IPS-NIHi11 (cell line): ENCODE measurements at regions not wholly inside any gene's neighbourhood (a gene's known extent, or its start where the extent isn't known, plus 50 kb on each side); places are given as distances from the start of the nearest gene placed in this dataset.

ENCODE experiments used
- DNase-seq: peaks from one replicate; pipeline ENCODE4 v3.0.0; 2012; ENCODE audit warnings: mixed read lengths, low spot score

DNA sequence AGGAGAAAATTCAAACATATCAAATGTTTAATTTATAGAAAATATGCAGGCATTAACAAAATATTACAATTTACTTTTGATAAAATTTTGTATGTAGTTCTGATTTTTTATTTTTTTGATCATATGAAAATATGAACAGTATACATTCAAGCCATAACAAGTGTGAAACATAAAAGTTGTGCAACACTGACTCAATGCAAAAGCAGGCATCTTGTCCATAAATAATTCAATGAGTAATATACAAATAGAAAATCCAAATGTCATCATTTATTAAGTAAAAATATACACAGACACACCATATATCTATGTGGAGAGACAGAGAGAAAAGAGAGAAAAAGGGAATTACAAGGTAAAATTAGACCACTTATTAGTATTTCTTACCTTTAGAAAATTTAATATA, 1183.9 kb downstream of the SLITRK1 start:
- DNase-seq: no peak

DNA sequence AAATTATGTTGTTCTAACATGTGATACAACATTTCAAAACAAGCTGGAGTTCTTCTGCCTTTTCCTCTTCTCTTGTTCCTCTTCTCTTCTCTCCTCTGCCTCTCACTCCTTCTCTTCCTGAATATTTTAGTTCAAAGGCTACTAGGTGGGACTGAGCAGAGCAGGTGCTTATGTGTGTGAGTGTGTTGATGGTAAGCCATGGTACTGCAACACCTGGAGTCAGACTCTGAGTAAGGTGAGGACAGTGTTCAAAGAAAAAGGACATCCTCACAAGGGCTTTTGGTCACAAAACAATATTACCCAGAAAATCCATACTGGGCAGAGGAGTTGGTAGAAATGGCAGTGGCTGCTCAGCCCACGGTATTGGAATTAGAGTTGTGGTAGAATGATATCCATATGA, 1188.7 kb downstream of the SLITRK1 start:
- no peak for DNase-seq

DNA sequence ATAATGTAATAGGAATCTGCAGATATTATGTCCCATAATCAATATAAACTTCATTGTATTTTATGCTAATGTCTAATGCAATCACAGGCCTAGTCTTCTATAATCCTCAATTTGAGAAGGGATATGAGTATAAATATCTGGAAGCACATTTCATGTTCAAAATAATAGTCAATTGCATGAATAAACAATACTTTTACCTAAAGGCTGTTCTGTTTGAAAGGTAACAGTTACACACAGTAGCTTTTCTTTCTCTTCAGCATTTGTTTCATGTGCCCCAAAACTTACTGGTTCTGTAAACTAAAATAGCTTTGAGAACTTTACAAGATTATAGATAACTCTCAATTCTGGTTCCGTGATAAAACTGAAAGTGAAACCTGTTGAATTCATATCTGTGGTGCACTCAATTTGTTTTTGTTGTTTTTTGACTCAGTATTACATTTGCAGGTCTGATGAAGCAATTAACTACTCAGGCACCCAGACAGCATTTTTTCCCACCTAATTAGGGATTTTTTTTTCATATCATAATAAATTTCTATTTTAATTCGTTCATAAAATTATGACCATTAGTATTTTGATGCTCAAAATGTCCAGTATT, 1193.8 kb downstream of the SLITRK1 start:
- no peak for DNase-seq

DNA sequence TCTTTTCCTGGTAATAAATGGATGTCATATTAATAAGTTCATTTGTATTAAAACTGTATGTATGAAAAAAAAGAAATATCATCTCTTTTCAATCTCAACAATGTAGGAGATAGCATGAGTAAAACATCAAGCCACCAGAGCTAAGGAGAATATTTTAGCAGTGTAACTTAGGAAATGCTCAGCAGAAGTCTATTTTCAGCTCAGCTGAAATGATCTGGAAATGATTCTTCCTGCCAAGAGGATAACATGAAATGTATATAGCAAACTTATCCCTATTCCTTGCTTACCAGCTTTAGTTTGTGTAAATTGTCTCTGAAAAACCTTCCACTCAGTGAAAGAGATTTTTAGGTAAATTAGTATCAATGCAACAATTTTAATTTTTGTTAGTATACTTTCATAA, 1194.4 kb downstream of the SLITRK1 start:
- DNase-seq: no peak

DNA sequence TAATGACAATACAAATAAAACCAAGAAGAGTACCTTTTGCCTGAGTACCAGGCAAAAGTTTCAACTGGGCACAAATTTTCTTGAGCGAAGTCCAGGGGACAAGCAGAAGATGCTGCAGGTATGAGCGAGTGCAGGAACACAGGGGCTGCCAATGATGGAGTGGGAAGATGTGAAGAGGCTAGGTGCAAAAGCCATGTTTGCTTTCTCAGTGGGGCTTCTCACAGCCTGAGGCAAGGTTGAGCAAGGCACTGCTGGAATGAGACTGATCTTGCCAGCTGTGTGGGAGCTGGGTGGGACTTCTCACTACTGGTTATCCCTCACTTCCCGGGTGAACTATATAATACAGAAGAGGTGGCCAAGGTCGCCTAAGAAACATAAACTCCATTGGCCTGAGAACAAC, 1200.7 kb downstream of the SLITRK1 start:
- DNase-seq: peak; percentile 8

DNA sequence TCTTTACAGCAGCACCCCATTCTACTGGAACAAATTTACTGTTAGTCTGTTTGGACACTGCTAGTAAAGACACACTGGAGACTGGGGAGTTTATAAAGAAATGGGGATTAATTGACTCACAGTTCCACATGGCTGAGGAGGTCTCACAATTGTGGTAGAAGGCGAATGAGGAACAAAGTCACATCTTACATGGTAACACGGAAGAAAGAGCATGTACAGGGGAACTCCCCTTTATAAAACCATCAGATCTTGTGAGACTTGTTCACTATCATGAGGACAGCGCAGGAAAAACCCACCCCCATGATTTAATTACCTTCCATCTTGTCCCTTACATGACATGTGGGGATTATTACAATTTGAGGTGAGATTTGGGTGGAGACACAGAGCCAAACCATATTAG, 1204.2 kb downstream of the SLITRK1 start:
- no peak for DNase-seq

DNA sequence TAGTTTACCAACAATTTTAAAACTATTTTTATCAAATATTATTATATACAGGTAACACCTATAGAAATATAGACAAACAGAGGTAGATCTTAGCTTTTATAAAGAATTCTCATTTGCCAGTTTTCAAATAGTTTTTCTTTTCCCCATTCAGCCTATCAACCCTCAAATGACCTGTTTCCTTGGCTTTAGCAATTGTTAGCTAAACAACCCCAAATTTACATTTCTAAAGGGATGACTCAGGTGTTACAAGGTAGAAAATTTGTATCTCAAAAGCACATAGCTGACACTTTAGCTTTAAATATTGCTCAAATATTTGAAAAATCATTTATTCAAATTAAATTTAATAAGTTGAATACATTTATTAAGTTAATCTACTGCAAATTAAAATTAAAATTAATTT, 1207.2 kb downstream of the SLITRK1 start:
- peak; percentile 11 for DNase-seq

DNA sequence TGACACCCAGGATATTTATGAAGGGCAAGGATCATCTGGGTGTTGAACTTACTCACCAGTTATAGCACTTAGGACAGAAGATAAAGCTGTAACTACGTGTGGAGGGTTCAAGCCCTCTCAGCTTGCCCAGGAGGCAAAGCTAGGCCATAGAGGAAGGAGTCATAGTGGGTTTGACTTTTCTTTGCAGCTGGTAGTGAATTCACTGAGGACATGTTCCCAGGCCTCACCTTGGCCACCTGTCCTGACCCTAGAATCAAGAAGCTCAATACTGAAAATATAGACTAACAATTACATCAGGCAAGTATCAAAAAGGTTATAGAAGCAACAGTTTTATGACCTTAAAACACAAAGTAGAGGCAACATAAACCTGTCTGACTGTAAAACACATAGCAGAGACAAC, 1207.7 kb downstream of the SLITRK1 start:
- no peak for DNase-seq

DNA sequence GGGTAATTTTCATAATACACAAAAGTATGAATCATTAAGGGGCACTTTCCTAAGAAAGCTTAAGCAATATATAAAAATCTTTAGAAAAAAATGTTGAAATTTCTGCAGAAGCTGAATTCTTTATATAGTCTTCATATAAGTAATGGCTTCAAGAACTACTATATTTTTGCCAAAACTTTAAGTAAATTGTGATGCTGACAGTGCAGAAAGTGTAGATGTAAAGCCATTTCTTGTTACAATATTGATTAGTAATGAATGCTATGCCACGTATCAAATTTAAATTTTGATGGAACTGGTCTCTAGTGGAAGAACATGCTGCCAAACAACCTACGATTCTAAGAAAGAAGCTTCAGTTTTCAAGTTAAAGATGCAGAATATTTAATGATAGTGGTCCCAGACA, 1210.0 kb downstream of the SLITRK1 start:
- no peak for DNase-seq

DNA sequence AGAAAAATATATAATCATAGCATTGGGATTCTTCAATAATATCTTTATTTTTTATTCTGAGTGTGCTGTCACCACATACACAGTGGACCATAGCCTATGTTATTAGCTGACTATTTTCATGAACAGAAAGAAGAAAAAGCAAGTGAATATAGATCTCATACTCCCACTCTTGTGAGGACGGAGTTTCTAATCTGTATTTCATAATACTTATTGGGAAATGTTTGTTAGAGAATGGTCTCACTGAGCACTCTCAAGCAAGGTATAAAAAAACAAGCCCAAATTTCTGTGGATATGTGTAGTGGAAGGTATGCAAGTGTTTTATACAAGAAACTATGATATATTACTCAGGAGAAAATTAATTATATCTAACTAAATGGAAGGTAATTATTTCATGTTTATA, 1218.1 kb downstream of the SLITRK1 start:
- DNase-seq: no peak

DNA sequence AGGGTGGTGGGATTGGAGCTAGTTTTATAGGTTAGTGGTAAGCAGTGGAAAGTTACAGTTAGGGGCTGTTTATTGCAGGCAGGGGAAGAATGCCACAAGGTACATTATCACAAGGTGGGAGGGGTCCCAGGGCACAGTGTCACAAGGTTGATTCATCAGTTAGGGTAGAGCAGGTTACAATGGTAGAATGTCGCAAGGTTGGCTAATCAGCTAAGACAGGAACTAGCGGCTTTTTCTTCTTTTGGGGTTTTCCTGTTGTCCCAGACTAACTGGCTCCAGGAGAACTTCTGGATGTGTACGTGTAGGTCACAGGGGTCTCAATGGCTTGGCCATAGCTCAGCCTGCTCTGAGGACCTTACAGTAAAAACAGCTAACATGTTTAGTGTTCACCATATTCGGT, 1221.1 kb downstream of the SLITRK1 start:
- DNase-seq: no peak

DNA sequence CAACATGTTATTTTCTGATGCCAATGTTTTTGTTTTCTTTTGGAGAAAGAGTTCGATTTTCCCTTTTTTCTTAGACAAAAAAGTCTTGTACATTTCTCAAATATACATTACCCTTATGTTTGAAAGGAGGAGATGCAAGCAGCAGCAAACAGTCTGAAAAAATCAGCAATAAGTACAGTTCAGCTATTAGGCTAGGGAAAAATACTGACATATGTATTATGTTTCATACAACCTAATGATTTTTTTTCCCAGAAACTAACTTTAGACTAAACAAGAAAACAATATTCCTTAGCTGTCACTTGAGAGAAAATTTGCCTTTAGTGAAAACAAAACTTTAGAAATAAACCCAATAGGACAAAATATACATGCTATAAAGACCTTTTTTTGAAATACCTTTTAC, 1223.5 kb downstream of the SLITRK1 start:
- no peak for DNase-seq

DNA sequence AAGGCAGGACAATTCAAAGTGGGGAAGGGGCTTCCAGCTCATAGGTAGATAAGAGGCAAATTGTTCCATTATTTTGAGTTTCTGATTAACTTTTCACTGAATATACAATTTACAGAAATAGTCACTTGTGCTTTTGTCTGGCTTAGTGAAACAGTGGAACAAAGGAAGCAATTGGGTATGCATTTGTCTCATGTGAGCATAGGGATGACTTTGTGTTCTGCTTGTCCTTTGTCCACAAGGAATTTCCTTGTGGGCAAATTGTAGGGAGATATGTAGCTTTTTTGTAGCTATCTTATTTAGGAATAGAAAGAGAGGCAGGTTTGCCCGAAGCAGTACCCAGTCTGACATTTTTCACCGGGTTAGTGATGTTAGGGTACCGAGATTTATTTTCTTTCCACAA, 1224.8 kb downstream of the SLITRK1 start:
- DNase-seq: no peak

DNA sequence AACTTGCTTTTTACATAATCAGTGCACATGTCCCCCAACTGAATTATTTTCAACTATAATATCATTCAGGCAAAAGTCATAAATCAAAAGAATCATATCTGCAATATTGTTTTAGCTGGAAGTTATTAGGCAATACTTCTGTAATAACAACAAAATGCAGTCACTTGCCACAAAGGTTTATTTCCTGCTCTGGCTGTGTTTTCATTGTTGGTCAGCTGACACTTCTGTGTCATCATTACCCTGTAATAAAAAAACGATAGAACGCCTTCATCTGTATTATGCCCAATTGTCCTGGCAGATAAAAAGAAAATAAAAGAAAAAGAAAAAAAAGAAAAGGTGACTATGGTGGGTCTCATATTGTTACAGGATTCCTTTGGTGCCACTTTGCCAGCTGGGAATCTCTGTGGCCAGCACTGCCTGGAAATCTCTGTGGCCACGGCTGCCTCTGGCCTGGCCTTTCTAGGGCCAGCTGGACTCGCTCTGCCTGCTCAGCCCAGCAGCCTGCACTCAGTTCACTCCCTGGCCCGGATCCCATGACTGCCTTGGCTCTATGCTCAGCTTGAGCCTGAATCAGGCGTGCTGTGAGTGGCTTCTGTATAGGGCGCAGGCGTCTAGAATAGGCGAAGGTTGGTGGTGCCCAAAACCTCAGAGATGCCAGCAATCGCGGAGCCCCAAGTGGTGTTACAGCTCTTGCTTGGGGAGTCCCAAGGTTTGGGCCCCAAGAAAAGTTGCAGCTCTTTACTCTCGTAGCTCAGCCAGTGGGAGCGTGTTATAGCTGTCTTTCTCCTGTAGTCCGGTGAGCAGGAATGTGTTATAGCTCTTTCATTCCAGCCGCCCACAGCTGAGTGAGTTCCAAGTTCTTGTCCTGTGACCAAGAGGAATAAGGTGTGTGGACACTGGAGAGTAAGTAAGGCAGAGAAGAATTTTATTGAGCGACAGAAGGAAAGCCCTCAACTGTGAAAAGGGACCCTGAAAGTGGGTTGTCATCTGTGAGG, 1227.1 kb downstream of the SLITRK1 start:
- DNase-seq: no peak

DNA sequence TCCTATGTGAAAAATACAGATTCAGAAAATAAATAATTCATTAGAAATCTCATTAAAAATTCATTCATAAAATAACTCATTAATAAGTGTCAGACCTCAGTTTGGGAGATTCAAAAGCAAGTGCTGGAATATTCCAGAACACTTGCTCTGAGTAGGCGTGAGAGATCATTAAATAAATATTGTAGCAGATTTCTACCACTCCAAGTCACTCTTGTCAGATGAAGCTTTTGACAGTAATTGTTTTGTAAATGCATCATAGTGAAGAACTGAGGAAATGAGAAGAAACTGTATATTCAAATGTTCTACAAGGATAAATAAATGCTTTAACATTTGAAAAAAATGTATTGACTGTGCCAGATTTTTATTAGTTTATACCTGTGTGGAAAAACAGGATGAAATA, 1228.1 kb downstream of the SLITRK1 start:
- DNase-seq: no peak

DNA sequence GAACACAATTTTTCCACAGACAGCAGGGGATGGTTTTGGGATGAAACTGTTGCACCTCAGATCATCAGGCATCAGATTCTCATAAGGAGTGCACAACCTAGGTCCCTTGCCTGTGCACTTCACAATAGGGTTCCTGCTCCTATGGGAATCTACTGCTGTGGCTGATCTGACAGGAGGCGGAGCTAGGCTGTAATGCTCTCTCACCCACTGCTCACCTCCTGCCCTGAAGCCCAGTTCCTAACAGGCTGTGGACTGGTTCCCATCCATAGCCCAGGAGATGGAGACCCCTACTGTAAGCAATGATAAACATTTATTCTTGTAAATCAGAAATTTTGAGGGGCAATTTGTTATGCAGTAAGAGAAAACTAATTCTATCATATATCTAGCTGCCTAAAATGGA, 1234.7 kb downstream of the SLITRK1 start:
- peak; percentile 5 for DNase-seq

DNA sequence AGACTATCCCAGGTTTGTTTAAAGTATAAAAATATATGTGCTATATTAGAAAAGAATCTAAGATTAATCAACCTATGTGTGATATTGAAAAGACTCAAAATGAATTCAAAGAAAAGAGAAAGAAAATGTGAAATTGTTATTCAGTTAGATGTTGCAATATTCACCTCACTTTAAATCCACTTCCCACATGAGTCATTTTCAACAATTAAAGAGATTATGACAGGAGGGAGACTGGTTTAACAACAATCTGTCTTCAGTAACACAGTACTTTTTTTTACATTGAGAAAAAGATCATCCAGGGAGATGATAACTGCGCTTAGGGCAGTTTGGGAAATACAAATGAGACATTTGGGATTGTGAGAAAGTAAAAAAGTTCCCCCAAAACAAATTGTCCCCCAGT, 1246.2 kb downstream of the SLITRK1 start:
- no peak for DNase-seq

DNA sequence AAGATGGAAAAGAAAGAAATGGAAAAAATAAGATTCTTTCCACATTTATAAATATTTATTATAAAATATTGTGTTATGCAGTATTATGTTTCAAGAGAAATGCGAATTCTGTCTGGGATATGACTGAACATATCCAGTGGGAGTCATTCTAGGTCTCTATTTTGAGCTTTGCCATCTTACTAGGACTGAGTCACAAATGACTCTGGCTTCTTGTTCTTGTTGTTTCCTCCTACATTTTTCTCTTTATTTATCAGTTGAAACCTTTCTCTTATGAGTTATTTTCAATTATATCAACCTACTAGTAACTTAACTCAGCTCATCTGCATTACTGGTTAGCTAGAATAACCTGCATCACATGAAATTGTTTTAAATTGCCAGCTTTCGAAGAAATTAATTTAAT, 1247.3 kb downstream of the SLITRK1 start:
- DNase-seq: no peak

DNA sequence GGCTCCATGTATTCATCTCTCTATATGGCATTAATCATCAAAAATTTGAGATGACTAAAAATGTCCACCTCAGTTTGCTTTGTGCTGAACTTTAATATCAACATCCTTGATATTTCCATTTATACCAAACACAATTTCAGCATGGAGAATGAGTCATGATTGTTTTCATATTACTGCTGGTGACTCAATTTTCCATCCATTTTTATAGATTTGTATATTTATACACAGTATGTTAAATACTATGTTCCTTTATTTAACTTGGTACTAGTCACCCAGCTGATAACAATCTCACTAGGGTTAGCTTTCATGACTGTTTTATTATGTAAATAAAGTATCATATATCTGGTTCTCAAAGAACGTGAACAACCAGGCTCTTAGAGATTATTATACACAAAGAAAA, 1255.1 kb downstream of the SLITRK1 start:
- DNase-seq: no peak

DNA sequence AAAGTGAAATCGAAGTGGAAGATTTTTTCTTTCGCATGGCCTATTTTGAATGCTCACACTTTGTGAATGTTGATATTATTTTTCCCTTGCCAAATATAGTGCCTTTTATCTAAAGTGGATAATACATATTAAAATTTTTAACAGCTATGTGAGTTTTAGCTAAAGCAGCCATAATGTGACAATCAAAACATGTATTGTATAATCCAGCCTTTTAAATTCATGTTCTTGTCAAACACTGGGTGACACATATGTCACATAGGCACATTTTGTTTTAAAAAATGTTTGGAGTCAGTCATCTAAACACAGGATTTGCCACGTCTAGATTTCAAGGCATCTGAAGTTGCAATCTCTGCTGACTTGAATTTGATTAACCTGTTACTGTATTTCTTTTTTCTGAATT, 1256.6 kb downstream of the SLITRK1 start:
- DNase-seq: no peak

DNA sequence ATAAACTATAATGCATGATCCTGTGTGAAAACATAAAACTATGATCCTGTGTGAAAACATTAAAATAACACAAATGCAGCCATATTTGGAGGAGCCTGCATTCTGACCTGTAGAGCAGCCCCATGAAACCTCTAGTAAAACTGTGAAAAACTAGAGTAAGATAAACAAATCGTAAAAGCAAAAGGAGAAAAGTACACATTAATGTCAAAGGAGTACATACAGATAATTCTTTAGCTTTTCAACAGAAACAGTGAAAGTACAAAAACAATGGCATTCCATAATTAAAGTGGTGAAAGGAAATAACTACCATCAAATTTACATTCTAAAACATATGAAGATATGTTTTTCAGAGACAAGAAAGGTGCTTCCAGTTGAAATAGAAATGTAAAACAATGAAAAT, 1267.2 kb downstream of the SLITRK1 start:
- DNase-seq: no peak

DNA sequence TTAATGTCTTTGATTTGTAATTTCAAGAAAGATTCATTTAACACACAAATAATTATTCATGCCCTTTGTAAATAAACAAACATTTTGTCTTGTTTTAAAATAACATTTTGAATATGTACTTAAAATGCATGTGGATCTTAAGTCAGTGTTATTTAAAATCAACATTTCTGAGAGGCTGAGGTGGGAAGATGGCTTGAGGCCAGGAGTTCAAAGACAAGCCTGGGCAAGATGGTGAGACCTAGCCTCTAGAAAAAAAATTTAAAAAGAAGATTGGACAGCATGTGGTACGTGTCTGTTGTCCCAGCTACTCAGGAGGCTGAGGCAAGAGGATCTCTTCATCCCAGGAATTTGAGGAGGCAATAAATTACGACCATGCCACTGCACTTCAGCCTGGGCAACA, 1268.2 kb downstream of the SLITRK1 start:
- no peak for DNase-seq

DNA sequence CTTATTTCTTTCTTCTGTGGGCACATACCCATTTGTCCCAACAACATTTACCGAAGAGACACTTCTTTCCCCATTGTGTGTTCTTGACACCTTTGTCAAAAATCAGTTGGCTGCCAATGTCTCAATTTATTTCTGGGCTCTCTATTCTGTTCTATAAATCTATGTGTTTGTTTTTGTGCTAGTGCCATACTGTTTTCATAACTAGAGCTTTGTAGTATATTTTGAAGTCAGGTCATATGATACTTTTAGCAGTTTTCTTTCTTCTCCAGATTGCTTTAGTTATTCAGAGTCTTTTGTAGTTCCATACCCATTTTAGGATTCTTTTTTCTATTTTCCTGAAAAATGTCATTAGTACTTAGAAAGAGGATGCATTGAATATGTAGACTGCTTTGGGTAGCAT, 1276.3 kb downstream of the SLITRK1 start:
- no peak for DNase-seq

DNA sequence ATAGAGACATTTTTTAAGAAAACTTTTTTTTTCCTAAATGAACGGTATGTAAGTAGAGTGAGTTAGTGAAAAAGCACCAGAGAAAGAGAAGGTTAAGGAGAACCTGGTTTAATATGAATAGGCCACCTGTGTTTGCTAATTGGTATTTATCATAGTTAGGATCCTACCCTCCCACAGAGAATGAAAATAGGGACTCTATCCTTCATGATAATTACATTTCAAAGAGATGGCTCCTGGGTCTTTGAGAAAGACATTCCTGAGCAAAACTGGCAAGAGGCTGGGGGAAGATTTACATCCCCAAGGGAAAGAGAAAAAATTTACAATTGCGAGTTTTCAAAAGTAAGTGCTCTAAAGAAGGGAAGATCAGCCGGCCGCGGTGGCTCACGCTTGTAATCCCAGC, 1284.5 kb downstream of the SLITRK1 start:
- peak; percentile 32 for DNase-seq
